Activated CD4-positive, CD25-positive, alpha-beta regulatory T cell treated with anti-CD3 and anti-CD28 coated beads, Interleukin-2, amount 50 U/mL, for 24 hours (primary cell): ENCODE measurements at regions not wholly inside any gene's neighbourhood (a gene's known extent, or its start where the extent isn't known, plus 50 kb on each side); places are given as distances from the start of the nearest gene placed in this dataset.
A peak's percentile ranks its signal among the peaks of the same experiment; 100 is the strongest.

Experiments used
- ATAC-seq, 2 donors: fragments of 150-1000 bp; cut with Tn5 transposase; one replicate each; pipeline ENCODE4 v1.10.0; 2021; ENCODE audit warnings: mild to moderate bottlenecking in 1 of 2, moderate library complexity in 1 of 2

GRCh38 chr2:42108852-42109251 is 60.3 kb upstream of the EML4 start:
- no peak for ATAC-seq

- no peak for ATAC-seq
Measured at GRCh38 chr2:42109959-42110640, 59.1 kb upstream of the EML4 start.

- no peak for ATAC-seq
Measured at GRCh38 chr2:42110641-42111322, 58.4 kb upstream of the EML4 start.

- ATAC-seq, result no peak
Measured at GRCh38 chr2:42112418-42112817, 56.7 kb upstream of the EML4 start.

GRCh38 chr2:42113452-42113851 is 55.7 kb upstream of the EML4 start:
- ATAC-seq, result no peak

GRCh38 chr2:42114091-42114490 is 55.1 kb upstream of the EML4 start:
- peak in 1 of 2 donors; percentile 11 for ATAC-seq

GRCh38 chr2:42115588-42115987 is 53.6 kb upstream of the EML4 start:
- no peak for ATAC-seq

GRCh38 chr2:42116195-42117181 is 52.7 kb upstream of the EML4 start:
- ATAC-seq, result no peak

- no peak for ATAC-seq
Measured at GRCh38 chr2:42117182-42117579, 52.0 kb upstream of the EML4 start.

- ATAC-seq, result peak; percentile 61 to 64
Measured at GRCh38 chr2:42117923-42118753, 51.0 kb upstream of the EML4 start.

- no peak for ATAC-seq
Measured at GRCh38 chr2:42118754-42119569, 50.2 kb upstream of the EML4 start.
